ENCODE measurements at regions not wholly inside any gene's neighbourhood (a gene's known extent, or its start where the extent isn't known, plus 50 kb on each side); places are given as distances from the start of the nearest gene placed in this dataset.

DNA sequence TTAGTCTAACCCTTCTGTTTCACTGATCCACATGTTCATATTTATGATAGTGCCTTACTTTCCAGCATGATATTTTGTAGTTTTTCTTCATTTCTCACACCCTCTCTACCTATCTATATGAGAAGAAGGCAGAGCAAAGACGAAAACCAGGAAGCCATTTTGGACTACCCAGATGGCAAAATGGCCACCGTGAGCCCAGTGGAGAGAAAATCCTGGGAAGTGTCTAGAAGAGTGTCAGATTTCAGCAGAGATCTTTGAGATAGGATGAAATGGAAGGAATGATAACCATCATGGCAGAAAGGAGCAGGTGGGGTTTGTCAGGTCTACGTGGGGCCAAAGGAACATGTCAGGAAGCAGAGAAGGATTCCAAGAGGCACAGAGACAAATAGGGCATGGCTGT, 84.0 kb upstream of the MYCN start:
- no peak for TF ChIP-seq CTCF (IDR thresholded peaks at IDR 0.05)
- TF ChIP-seq POLR2A (IDR thresholded peaks at IDR 0.05): no peak

Measured in Peyer's patch (tissue), 4 donors.